H1 (cell line): ENCODE measurements at regions not wholly inside any gene's neighbourhood (a gene's known extent, or its start where the extent isn't known, plus 50 kb on each side); places are given as distances from the start of the nearest gene placed in this dataset.

Source experiments
- CTCF ChIA-PET: fragments of 300-600 bp; sonication (Branson Sonifier 250); formaldehyde crosslinking; loops from one replicate; lab custom pipeline; 2021; ENCODE audit not compliant: partially characterized antibody; lab: Charles Lee
- POLR2A ChIA-PET: fragments of 300-600 bp; sonication (Branson Sonifier 250); formaldehyde crosslinking; loops from one replicate; lab custom pipeline; 2021; ENCODE audit warnings: inconsistent platforms; ENCODE audit not compliant: partially characterized antibody; lab: Charles Lee
- DNase-seq, 2 experiments: peaks; one replicate each; pipeline versions ENCODE4 v3.0.0 to v3.0.0-alpha.2; 2010 to 2022; ENCODE audit warnings: low spot score in 2 of 2, low read depth in 1 of 2, mixed read lengths in 1 of 2
- FAIRE-seq: peaks from 2 replicates; lab custom pipeline; 2011; peaks lifted over from hg19 to GRCh38; lab: Jason Lieb, UNC
- H2AFZ ChIP-seq: 2 replicates; pipeline ENCODE4 v1.8.1; 2012; ENCODE audit warnings: low read length, inconsistent platforms
- H2AK5ac ChIP-seq: 2 replicates; pipeline ENCODE4 v1.6.1; 2013; ENCODE audit warnings: low read depth, low read length
- H2BK120ac ChIP-seq: replicated peaks from 2 replicates; pipeline ENCODE3; 2013; ENCODE audit warnings: low read depth, low read length, inconsistent platforms
- H2BK12ac ChIP-seq: 2 replicates; pipeline ENCODE4 v1.6.1; 2013; ENCODE audit warnings: low read depth, low read length
- H2BK15ac ChIP-seq: 2 replicates; pipeline ENCODE4 v1.6.1; 2013; ENCODE audit warnings: low read length
- H2BK20ac ChIP-seq: 2 replicates; pipeline ENCODE4 v1.6.1; 2013; ENCODE audit warnings: low read length
- H2BK5ac ChIP-seq: 2 replicates; pipeline ENCODE4 v1.6.1; 2013; ENCODE audit warnings: low read depth, low read length
- H3K14ac ChIP-seq: 2 replicates; pipeline ENCODE4 v1.6.1; 2013; ENCODE audit warnings: inconsistent platforms; ENCODE audit not compliant: insufficient read length
- H3K18ac ChIP-seq: 2 replicates; pipeline ENCODE4 v1.6.1; 2013; ENCODE audit warnings: low read length; ENCODE audit errors: extremely low read depth
- H3K23ac ChIP-seq: 2 replicates; pipeline ENCODE4 v1.6.1; 2013; ENCODE audit warnings: inconsistent platforms; ENCODE audit not compliant: insufficient read length
- H3K23me2 ChIP-seq: 2 replicates; pipeline ENCODE4 v1.6.1; 2013; ENCODE audit warnings: low read depth, low read length
- H3K27ac ChIP-seq: 2 replicates; pipeline ENCODE4 v1.6.1; 2011; ENCODE audit warnings: low read depth, low read length, inconsistent platforms
- H3K27me3 ChIP-seq, 4 experiments: replicated peaks in 1 of 4; 1 replicate in 1 of 4; 2 replicates in 3 of 4; pipeline versions ENCODE4 v1.6.1 to v1.8.1; 2011 to 2013; ENCODE audit warnings: low read length in 3 of 4, mild to moderate bottlenecking in 3 of 4, inconsistent platforms in 2 of 4, mixed read lengths in 2 of 4, moderate library complexity in 1 of 4; ENCODE audit not compliant: control insufficient read depth in 3 of 4, insufficient read depth in 3 of 4; ENCODE audit errors: extremely low read depth in 1 of 4
- H3K36me3 ChIP-seq, 4 experiments: 2 replicates each; pipeline versions ENCODE4 v1.6.1 to v1.8.1; 2011 to 2013; ENCODE audit warnings: mild to moderate bottlenecking in 4 of 4, low read length in 3 of 4, moderate library complexity in 2 of 4, control low read depth in 1 of 4, inconsistent platforms in 1 of 4; ENCODE audit not compliant: insufficient read depth in 4 of 4, control insufficient read depth in 2 of 4
- H3K4ac ChIP-seq: replicated peaks from 2 replicates; pipeline ENCODE3; 2013; ENCODE audit warnings: low read length, low read depth, mixed read lengths, inconsistent platforms; ENCODE audit not compliant: insufficient read length
- H3K4me1 ChIP-seq, 4 experiments: replicated peaks in 1 of 4; 1 replicate in 1 of 4; 2 replicates in 3 of 4; pipeline versions ENCODE4 v1.6.1 to v1.8.1; 2011 to 2013; ENCODE audit warnings: low read length in 3 of 4, inconsistent platforms in 2 of 4, mixed read lengths in 1 of 4; ENCODE audit not compliant: insufficient read depth in 4 of 4, control insufficient read depth in 3 of 4
- H3K4me2 ChIP-seq, 2 experiments: 2 replicates each; pipeline versions ENCODE4 v1.6.1 to v1.8.1; 2011 to 2013; ENCODE audit warnings: low read depth in 2 of 2, low read length in 2 of 2, control low read depth in 1 of 2, inconsistent platforms in 1 of 2, mild to moderate bottlenecking in 1 of 2; ENCODE audit not compliant: insufficient read depth in 1 of 2
- H3K4me3 ChIP-seq, 4 experiments: fragments of 200-600, 300-600 bp in 1 of 4; sonication (generic), shearing (Covaris generic), sonication (Bioruptor Twin) in 1 of 4; 2 replicates each; pipeline versions ENCODE4 v1.5.1 to v1.8.1; 2011 to 2016; ENCODE audit warnings: low read length in 4 of 4, low read depth in 3 of 4, control low read depth in 2 of 4, inconsistent platforms in 2 of 4, mild to moderate bottlenecking in 2 of 4, mixed read lengths in 1 of 4, moderate library complexity in 1 of 4; ENCODE audit not compliant: insufficient read depth in 2 of 4; ENCODE audit errors: extremely low read depth in 1 of 4
- H3K56ac ChIP-seq: replicated peaks from 2 replicates; pipeline ENCODE3; 2013; ENCODE audit warnings: low read depth, mild to moderate bottlenecking, mixed read lengths, low read length, inconsistent platforms; ENCODE audit not compliant: insufficient read length
- H3K79me1 ChIP-seq: 2 replicates; pipeline ENCODE4 v1.6.1; 2013; ENCODE audit warnings: low read depth, low read length, control low read depth
- H3K79me2 ChIP-seq, 2 experiments: 2 replicates each; pipeline versions ENCODE4 v1.6.1 to v1.8.1; 2012 to 2013; ENCODE audit warnings: low read length in 2 of 2, mild to moderate bottlenecking in 2 of 2, inconsistent platforms in 1 of 2; ENCODE audit not compliant: insufficient read depth in 2 of 2, control insufficient read depth in 1 of 2
- H3K9ac ChIP-seq, 4 experiments: replicated peaks in 1 of 4; 1 replicate in 1 of 4; 2 replicates in 3 of 4; pipeline versions ENCODE4 v1.6.1 to v1.8.1; 2011 to 2013; ENCODE audit warnings: low read depth in 3 of 4, low read length in 3 of 4, control low read depth in 2 of 4, mild to moderate bottlenecking in 2 of 4, moderate library complexity in 2 of 4, inconsistent platforms in 1 of 4; ENCODE audit errors: extremely low read depth in 1 of 4
- H3K9me3 ChIP-seq, 2 experiments: 2 replicates each; pipeline versions ENCODE4 v1.6.1 to v1.8.1; 2012 to 2013; ENCODE audit warnings: mild to moderate bottlenecking in 2 of 2, moderate library complexity in 2 of 2, control low read depth in 1 of 2, inconsistent platforms in 1 of 2, low read depth in 1 of 2, low read length in 1 of 2, mixed read lengths in 1 of 2; ENCODE audit not compliant: insufficient read depth in 2 of 2
- H4K20me1 ChIP-seq, 2 experiments: replicated peaks in 1 of 2; 2 replicates each; pipeline versions ENCODE3 to v1.8.1; 2011 to 2013; ENCODE audit warnings: inconsistent platforms in 2 of 2, low read length in 2 of 2, mild to moderate bottlenecking in 1 of 2; ENCODE audit not compliant: insufficient read depth in 2 of 2, control insufficient read depth in 1 of 2
- H4K5ac ChIP-seq: 2 replicates; pipeline ENCODE4 v1.6.1; 2013; ENCODE audit warnings: low read length, low read depth, mixed read lengths, inconsistent platforms; ENCODE audit not compliant: insufficient read length
- H4K8ac ChIP-seq: 2 replicates; pipeline ENCODE4 v1.8.0; 2013; ENCODE audit warnings: mild to moderate bottlenecking, moderate library complexity, low read length, inconsistent platforms; ENCODE audit not compliant: insufficient read depth; ENCODE audit errors: extremely low read depth
- H4K91ac ChIP-seq: replicated peaks from 2 replicates; pipeline ENCODE3; 2013; ENCODE audit warnings: low read length, mixed read lengths, inconsistent platforms; ENCODE audit not compliant: insufficient read length
- BCL11A ChIP-seq, 2 experiments: IDR thresholded peaks; one replicate each; pipeline ENCODE4 v1.6.1; 2011; ENCODE audit warnings: low read depth in 2 of 2, low read length in 2 of 2, mild to moderate bottlenecking in 2 of 2
- BRCA1 ChIP-seq: IDR thresholded peaks from 2 replicates; pipeline ENCODE4 v1.6.1; 2012; ENCODE audit warnings: low read depth, low read length, improper control_type of control experiment
- CEBPB ChIP-seq: IDR thresholded peaks from 2 replicates; pipeline ENCODE4 v1.6.1; 2012; ENCODE audit warnings: low read depth, low read length
- GABPA ChIP-seq: IDR thresholded peaks from 2 replicates; pipeline ENCODE4 v1.6.1; 2011; ENCODE audit warnings: mild to moderate bottlenecking, low read length, moderate library complexity, borderline replicate concordance; ENCODE audit not compliant: insufficient read depth
- JUND ChIP-seq: IDR thresholded peaks from 2 replicates; pipeline ENCODE4 v1.6.1; 2011; ENCODE audit warnings: mild to moderate bottlenecking, improper control_type of control experiment, low read length
- KDM1A ChIP-seq: fragments of 200-600, 300-600 bp; sonication (generic); IDR thresholded peaks from 2 replicates; pipeline ENCODE4 v1.7.1; 2016; ENCODE audit warnings: mild to moderate bottlenecking, low read length, borderline replicate concordance
- KDM4A ChIP-seq: IDR thresholded peaks from one replicate; pipeline ENCODE4 v1.7.1; 2012; ENCODE audit warnings: low read depth, mild to moderate bottlenecking, moderate library complexity, low read length, inconsistent platforms; ENCODE audit not compliant: severe bottlenecking
- NANOG ChIP-seq: IDR thresholded peaks from 2 replicates; pipeline ENCODE4 v1.6.1; 2011; ENCODE audit warnings: low read length, low read depth, mild to moderate bottlenecking, inconsistent platforms; ENCODE audit not compliant: insufficient read depth, poor library complexity, severe bottlenecking
- POU5F1 ChIP-seq: IDR thresholded peaks from 2 replicates; pipeline ENCODE4 v1.6.1; 2011; ENCODE audit warnings: low read depth, mild to moderate bottlenecking, low read length, moderate library complexity
- RNF2 ChIP-seq: fragments of 200-900, 300-1000 bp; sonication (generic); IDR thresholded peaks from 2 replicates; pipeline ENCODE4 v1.7.1; 2016; ENCODE audit warnings: borderline replicate concordance, low read depth, mild to moderate bottlenecking, antibody characterized with exemption, low read length; ENCODE audit not compliant: poor library complexity, severe bottlenecking; ENCODE audit errors: missing control alignments
- SP2 ChIP-seq: IDR thresholded peaks from 2 replicates; pipeline ENCODE4 v1.6.1; 2012; ENCODE audit warnings: mild to moderate bottlenecking, low read length, inconsistent platforms
- SRF ChIP-seq: IDR thresholded peaks from 2 replicates; pipeline ENCODE4 v1.6.1; 2011; ENCODE audit warnings: mild to moderate bottlenecking, low read depth, low read length, moderate library complexity
- SUZ12 ChIP-seq: fragments of 200-600 bp; sonication (generic); IDR thresholded peaks from 2 replicates; pipeline ENCODE4 v1.6.1; 2012; ENCODE audit warnings: mild to moderate bottlenecking, inconsistent platforms, low read length, moderate library complexity, mixed read lengths
- TBP ChIP-seq: IDR thresholded peaks from 2 replicates; pipeline ENCODE4 v1.6.1; 2011; ENCODE audit warnings: low read depth, low read length, improper control_type of control experiment
- WGBS, 2 experiments: shearing (Covaris generic) in 1 of 2; methylation state at CpG; one replicate each; pipeline versions ENCODE4 v1.1.6 to v1.1.7; 2013 to 2015; ENCODE audit warnings: low lambda C conversion rate in 2 of 2, mixed read lengths in 2 of 2, inconsistent platforms in 1 of 2, low coverage in 1 of 2, missing lambda C conversion rate in 1 of 2; ENCODE audit not compliant: insufficient replicate concordance in 2 of 2, insufficient coverage in 1 of 2, insufficient read length in 1 of 2; ENCODE audit errors: extremely low coverage in 1 of 2, missing lambda C conversion rate in 1 of 2; 5-methylcytosine and 5-hydroxymethylcytosine counted together

- 89% methylated on average over 1 of the region's 1 CpG; no CpG with 5 or more reads in 1 of the 2 experiments for WGBS, 2 experiments
- H3K56ac ChIP-seq = no peak overlapping the region
- no peak overlapping the region for H4K91ac ChIP-seq
- no peaks in the 10 kb centered on the region for H3K79me1 ChIP-seq
- H2BK120ac ChIP-seq = no peak overlapping the region
- DNase-seq (no peak), FAIRE-seq (no peak)
- H4K20me1 ChIP-seq = no peaks in the 10 kb centered on the region
- no peak overlapping the region for H4K8ac ChIP-seq
- no peak overlapping the region for H3K4me3 ChIP-seq
- no peak overlapping the region for H2BK5ac ChIP-seq
- no peaks in the 10 kb centered on the region for H3K79me2 ChIP-seq
- H3K9me3 ChIP-seq = no peaks in the 10 kb centered on the region
- no peak overlapping the region for H3K18ac ChIP-seq
- no peaks in the 10 kb centered on the region for H3K36me3 ChIP-seq
- no peak overlapping the region for H3K14ac ChIP-seq
- H3K27me3 ChIP-seq = no peaks in the 10 kb centered on the region
- no peak overlapping the region for H3K27ac ChIP-seq
- H3K23ac ChIP-seq = no peak overlapping the region
- no peak overlapping the region for H3K4me2 ChIP-seq
- H2BK12ac ChIP-seq = no peak overlapping the region
- no peak overlapping the region for H3K4ac ChIP-seq
- H3K4me1 ChIP-seq = no peaks in the 10 kb centered on the region
- no peak overlapping the region for H2BK20ac ChIP-seq
- POLR2A ChIA-PET = no interaction called here
- no peak overlapping the region for H2BK15ac ChIP-seq
- H2AK5ac ChIP-seq = no peak overlapping the region
- H4K5ac ChIP-seq = no peak overlapping the region
- CTCF ChIA-PET = no interaction called here
- H3K23me2 ChIP-seq = no peaks in the 10 kb centered on the region
- H3K9ac ChIP-seq = no peak overlapping the region
- peak overlapping the region; percentile 57; the same call in 1 of the 2 replicates for H2AFZ ChIP-seq
- TF ChIP-seq CEBPB = no peak
- no peak for TF ChIP-seq GABPA
- TF ChIP-seq BCL11A (IDR thresholded peaks at IDR 0.05; ENCODE audit: low read depth in 2 of 2, low read length in 2 of 2) = no peak
- TF ChIP-seq SRF = no peak
- TF ChIP-seq SP2 = no peak
- no peak for TF ChIP-seq KDM4A
- no peak for TF ChIP-seq NANOG
- no peak for TF ChIP-seq SUZ12
- no peak for TF ChIP-seq TBP
- no peak for TF ChIP-seq KDM1A
- TF ChIP-seq BRCA1 = no peak
- no peak for TF ChIP-seq RNF2
- TF ChIP-seq JUND = no peak
- no peak for TF ChIP-seq POU5F1
Measured at GRCh38 chr11:98003606-98004371, 1017.0 kb upstream of the CNTN5 start.
